Transverse colon (tissue), 4 donors: ENCODE measurements at regions not wholly inside any gene's neighbourhood (a gene's known extent, or its start where the extent isn't known, plus 50 kb on each side); places are given as distances from the start of the nearest gene placed in this dataset.

Experiments used
- DNase-seq: peaks from one replicate; pipeline ENCODE4 v3.0.0-alpha.2; 2019
- H3K27ac ChIP-seq, 4 donors: fragments of 200-600 bp; sonication (generic); 2 replicates each; pipeline ENCODE4 v1.5.1; 2016 to 2018; ENCODE audit warnings: inconsistent platforms in 4 of 4
- H3K27me3 ChIP-seq: fragments of 200-600 bp; sonication (generic); 2 replicates; pipeline ENCODE4 v1.5.1; 2017; ENCODE audit warnings: inconsistent platforms
- H3K36me3 ChIP-seq, 4 donors: fragments of 200-600 bp; sonication (generic); 2 replicates each; pipeline ENCODE4 v1.5.1; 2017 to 2019; ENCODE audit warnings: inconsistent platforms in 4 of 4
- H3K4me1 ChIP-seq, 4 donors: fragments of 200-600 bp; sonication (generic); 2 replicates each; pipeline ENCODE4 v1.5.1; 2017 to 2020; ENCODE audit warnings: inconsistent platforms in 4 of 4
- H3K4me3 ChIP-seq, 4 donors: fragments of 200-600 bp; sonication (generic); 1 replicate in 1 of 4; 2 replicates in 3 of 4; pipeline versions ENCODE4 v1.5.1 to v1.6.1; 2017 to 2019; ENCODE audit warnings: inconsistent platforms in 4 of 4
- H3K9me3 ChIP-seq, 2 donors: fragments of 200-600 bp; sonication (generic); 2 replicates each; pipeline ENCODE4 v1.5.1; 2017 to 2019; ENCODE audit warnings: inconsistent platforms in 2 of 2
- EP300 ChIP-seq: sonication (generic); formaldehyde crosslinking; IDR thresholded peaks from one replicate; pipeline ENCODE4 v1.6.1; 2017; ENCODE audit warnings: antibody characterized with exemption, low read depth
- POLR2A ChIP-seq: fragments of 450-650 bp; IDR thresholded peaks from one replicate; pipeline ENCODE4 v1.6.1; 2016; ENCODE audit warnings: antibody characterized with exemption, mild to moderate bottlenecking, moderate library complexity
- POLR2AphosphoS5 ChIP-seq, 3 donors: sonication (generic); formaldehyde crosslinking; IDR thresholded peaks; one replicate each; pipeline ENCODE4 v1.6.1; 2016; ENCODE audit warnings: antibody characterized with exemption in 3 of 3
- WGBS, 2 donors: methylation state at CpG; one replicate each; pipeline ENCODE4 v1.1.5; 2018; ENCODE audit warnings: low coverage in 1 of 2; 5-methylcytosine and 5-hydroxymethylcytosine counted together
- in situ Hi-C, 4 donors: fragments of 200-750 bp; cut with MboI; loops; one replicate each; pipeline versions ENCODE4 v1.15.0 to v1.15.1; 2017; ENCODE audit warnings: low sequenced_read_pairs in 3 of 4, low pct_ligation_motif_present in 1 of 4, low pct_unique_long_range_greater_than_20kb in 1 of 4
- intact Hi-C: fragments of 100-400 bp; cut with DNase I; formaldehyde crosslinking; loops from one replicate; pipeline ENCODE4 v1.15.1; 2023; ENCODE audit warnings: low total_unique reads
- TF ChIP-seq, protein P1 (sequence below), 5 experiments: fragments of 200-600 bp in 3 of 5; fragments of 450-650 bp in 2 of 5; sonication (generic) in 3 of 5; IDR thresholded peaks; 1 replicate in 2 of 5; 2 replicates in 3 of 5; pipeline ENCODE4 v1.5.1; 2016 to 2017; ENCODE audit warnings: antibody characterized with exemption in 5 of 5, inconsistent platforms in 3 of 5, mild to moderate bottlenecking in 2 of 5, moderate library complexity in 1 of 5

DNA sequence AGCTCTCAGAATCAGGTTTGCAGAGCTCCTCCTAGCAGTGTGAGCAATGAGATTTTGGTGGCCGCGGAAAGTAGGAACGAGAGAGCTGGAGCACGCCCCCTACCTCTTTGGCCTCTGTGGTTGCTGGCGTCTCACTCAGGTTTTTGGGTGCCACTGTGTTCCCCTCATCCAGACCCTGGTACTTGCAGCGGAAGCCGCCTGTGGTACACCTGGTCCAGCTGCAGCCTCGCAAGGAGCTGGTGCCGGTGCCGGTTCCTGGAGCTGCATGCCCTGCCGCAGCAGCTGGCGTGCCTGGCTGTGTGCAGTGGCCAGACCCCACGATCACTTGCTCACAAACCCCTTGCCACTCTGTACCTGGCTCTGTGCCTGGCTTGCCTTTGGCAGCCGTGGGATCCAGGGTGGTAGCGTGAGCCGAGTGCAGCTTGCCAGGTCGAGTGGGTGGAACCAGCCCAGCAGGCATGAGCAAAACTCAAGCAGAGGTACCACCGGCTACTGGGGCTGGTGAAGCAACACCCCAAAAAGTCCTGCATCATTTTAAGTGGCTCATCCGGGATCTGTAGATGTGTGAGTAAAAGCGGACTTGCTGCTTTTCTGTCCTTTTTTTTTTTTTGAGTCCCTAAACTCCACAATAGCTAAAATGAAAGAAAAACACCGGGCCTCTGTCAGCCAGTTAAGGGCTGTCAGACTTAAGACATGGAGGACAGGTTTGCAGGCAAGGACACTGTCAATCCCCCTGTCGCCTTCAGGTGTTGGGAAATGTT, 844.9 kb downstream of the KCNT2 start:
- DNase-seq = no peak
- H3K27ac ChIP-seq = no peak overlapping the region
- in situ Hi-C loops = no loop called here
- no peak for TF ChIP-seq EP300
- TF ChIP-seq, protein P1, sequence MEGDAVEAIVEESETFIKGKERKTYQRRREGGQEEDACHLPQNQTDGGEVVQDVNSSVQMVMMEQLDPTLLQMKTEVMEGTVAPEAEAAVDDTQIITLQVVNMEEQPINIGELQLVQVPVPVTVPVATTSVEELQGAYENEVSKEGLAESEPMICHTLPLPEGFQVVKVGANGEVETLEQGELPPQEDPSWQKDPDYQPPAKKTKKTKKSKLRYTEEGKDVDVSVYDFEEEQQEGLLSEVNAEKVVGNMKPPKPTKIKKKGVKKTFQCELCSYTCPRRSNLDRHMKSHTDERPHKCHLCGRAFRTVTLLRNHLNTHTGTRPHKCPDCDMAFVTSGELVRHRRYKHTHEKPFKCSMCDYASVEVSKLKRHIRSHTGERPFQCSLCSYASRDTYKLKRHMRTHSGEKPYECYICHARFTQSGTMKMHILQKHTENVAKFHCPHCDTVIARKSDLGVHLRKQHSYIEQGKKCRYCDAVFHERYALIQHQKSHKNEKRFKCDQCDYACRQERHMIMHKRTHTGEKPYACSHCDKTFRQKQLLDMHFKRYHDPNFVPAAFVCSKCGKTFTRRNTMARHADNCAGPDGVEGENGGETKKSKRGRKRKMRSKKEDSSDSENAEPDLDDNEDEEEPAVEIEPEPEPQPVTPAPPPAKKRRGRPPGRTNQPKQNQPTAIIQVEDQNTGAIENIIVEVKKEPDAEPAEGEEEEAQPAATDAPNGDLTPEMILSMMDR (IDR thresholded peaks at IDR 0.05) = no peak
- no peak for TF ChIP-seq POLR2A
- no peak for TF ChIP-seq POLR2AphosphoS5 (IDR thresholded peaks at IDR 0.05)
- 89 to 90% methylated on average over 7 to 22 of the region's 22 CpGs for WGBS, 2 donors
- no peaks in the 10 kb centered on the region for H3K4me1 ChIP-seq
- H3K9me3 ChIP-seq = no peaks in the 10 kb centered on the region
- intact Hi-C loops = no loop called here
- no peak overlapping the region for H3K4me3 ChIP-seq
- H3K36me3 ChIP-seq = no peaks in the 10 kb centered on the region
- H3K27me3 ChIP-seq = no peaks in the 10 kb centered on the region

DNA sequence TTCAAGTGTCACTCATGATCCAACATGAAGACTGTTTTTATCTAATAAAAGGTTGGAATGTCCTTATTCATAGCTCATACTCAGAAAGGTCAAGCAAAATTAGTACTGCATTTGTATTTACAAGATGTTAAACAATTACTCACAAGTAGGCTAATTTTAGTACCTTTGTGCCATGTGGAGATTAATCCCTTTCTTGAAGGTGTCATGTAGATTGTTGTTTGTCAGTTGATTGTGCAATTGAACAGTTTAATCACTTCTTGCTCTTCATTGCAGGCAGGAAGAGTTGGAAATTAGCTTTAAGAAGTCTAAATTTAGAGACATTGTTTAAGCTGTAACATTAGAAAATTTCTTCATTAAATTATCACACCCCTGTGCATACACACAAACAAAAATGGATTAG, 847.1 kb downstream of the KCNT2 start:
- Histone ChIP-seq H3K27me3 (no peaks in the 10 kb centered on the region), H3K27ac (no peak overlapping the region), H3K4me3 (no peak overlapping the region), H3K4me1 (no peaks in the 10 kb centered on the region), H3K9me3 (no peaks in the 10 kb centered on the region), H3K36me3 (no peaks in the 10 kb centered on the region)
- no peak for DNase-seq
- intact Hi-C loops (no loop called here), in situ Hi-C loops (no loop called here)
- no peak for TF ChIP-seq POLR2A
- TF ChIP-seq EP300 = no peak
- no peak for TF ChIP-seq POLR2AphosphoS5 (IDR thresholded peaks at IDR 0.05)
- TF ChIP-seq, protein P1 (IDR thresholded peaks at IDR 0.05) = no peak

DNA sequence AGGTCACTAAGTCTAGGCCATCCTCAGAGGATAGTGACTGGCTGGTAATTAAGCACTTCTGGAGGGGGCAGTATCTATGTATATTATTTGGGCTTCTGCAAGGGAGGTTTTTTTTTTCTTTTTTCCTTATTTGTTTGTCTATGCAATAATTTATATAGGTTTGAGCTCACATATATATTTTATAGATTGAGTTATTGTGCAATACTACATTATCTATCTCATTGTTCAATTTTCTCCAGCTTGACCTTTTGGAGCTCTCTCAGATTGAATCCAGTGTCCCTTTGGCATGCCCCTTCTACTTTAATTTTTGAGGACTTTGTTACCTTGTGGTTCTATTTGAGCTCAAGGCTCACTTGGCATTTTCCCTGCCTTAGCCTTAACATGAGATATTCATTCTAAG, 852.1 kb downstream of the KCNT2 start:
- H3K4me3 ChIP-seq = no peak overlapping the region
- H3K27ac ChIP-seq = no peak overlapping the region
- in situ Hi-C loops (no loop called here), intact Hi-C loops (loop anchor here (10.0 kb wide), 1 partner anchor 251 kb away; no protein-coding TSS in a partner anchor)
- H3K9me3 ChIP-seq = no peaks in the 10 kb centered on the region
- TF ChIP-seq POLR2A (no peak), POLR2AphosphoS5 (IDR thresholded peaks at IDR 0.05) (no peak), EP300 (no peak)
- TF ChIP-seq, protein P1 (IDR thresholded peaks at IDR 0.05) = no peak
- H3K4me1 ChIP-seq = no peaks in the 10 kb centered on the region
- no peaks in the 10 kb centered on the region for H3K36me3 ChIP-seq
- no peak for DNase-seq
- no peaks in the 10 kb centered on the region for H3K27me3 ChIP-seq

DNA sequence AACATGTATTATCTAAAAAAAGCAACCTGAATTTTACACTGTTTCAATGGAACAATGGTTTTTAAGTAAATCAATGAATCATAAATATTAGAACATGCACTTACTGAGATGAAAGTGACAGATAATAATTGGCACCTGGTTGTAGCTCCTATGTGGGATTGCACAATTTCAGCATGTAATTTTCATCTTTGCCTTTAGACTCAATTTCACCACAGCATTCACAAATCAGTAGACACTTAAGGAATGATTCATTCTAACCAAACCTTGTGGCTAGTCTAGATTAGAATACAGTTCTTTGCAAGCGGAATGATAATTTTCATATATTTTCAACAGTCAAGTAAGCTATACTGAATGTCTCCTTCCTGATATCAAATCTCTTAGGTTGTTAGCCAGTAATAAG, 853.4 kb downstream of the KCNT2 start:
- H3K4me1 ChIP-seq = no peaks in the 10 kb centered on the region
- H3K27ac ChIP-seq = no peak overlapping the region
- in situ Hi-C loops (no loop called here), intact Hi-C loops (loop anchor here (10.0 kb wide), 1 partner anchor 250 kb away; no protein-coding TSS in a partner anchor)
- no peak for DNase-seq
- H3K27me3 ChIP-seq = no peaks in the 10 kb centered on the region
- H3K4me3 ChIP-seq = no peak overlapping the region
- no peak for TF ChIP-seq EP300
- TF ChIP-seq, protein P1 (IDR thresholded peaks at IDR 0.05) = no peak
- TF ChIP-seq POLR2AphosphoS5 (IDR thresholded peaks at IDR 0.05) = no peak
- no peak for TF ChIP-seq POLR2A
- no peaks in the 10 kb centered on the region for H3K36me3 ChIP-seq
- WGBS, 2 donors = 86 to 94% methylated on average over 1 of the region's 1 CpG
- no peaks in the 10 kb centered on the region for H3K9me3 ChIP-seq
